Transverse colon (tissue), 4 donors: ENCODE measurements at regions not wholly inside any gene's neighbourhood (a gene's known extent, or its start where the extent isn't known, plus 50 kb on each side); places are given as distances from the start of the nearest gene placed in this dataset.

Experiments used
- POLR2A ChIP-seq: fragments of 450-650 bp; IDR thresholded peaks from one replicate; pipeline ENCODE4 v1.6.1; 2016; ENCODE audit warnings: antibody characterized with exemption, mild to moderate bottlenecking, moderate library complexity
- POLR2AphosphoS5 ChIP-seq, 3 donors: sonication (generic); formaldehyde crosslinking; IDR thresholded peaks; one replicate each; pipeline ENCODE4 v1.6.1; 2016; ENCODE audit warnings: antibody characterized with exemption in 3 of 3
- TF ChIP-seq, protein P1 (sequence below), 5 experiments: fragments of 200-600 bp in 3 of 5; fragments of 450-650 bp in 2 of 5; sonication (generic) in 3 of 5; IDR thresholded peaks; 1 replicate in 2 of 5; 2 replicates in 3 of 5; pipeline ENCODE4 v1.5.1; 2016 to 2017; ENCODE audit warnings: antibody characterized with exemption in 5 of 5, inconsistent platforms in 3 of 5, mild to moderate bottlenecking in 2 of 5, moderate library complexity in 1 of 5

DNA sequence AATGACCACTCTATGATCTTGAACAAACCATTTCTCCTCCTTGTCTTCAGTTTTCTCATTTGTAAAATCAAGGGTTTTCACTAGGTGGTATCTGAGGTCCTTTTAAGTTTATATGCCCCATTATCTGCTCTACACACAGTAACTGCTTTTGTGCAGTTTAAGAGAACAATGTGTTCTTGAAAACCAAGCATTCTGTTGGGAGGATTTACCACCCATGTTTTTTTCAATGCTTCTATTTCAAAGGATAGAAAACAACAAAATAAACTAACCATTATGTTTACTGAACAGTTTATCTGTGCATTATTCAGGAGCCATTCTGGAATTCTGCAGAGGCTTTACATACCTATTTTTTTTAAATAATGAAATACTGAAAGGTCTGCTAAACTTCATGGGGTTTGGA, 67.6 kb upstream of the C3orf49 start:
- TF ChIP-seq, protein P1, sequence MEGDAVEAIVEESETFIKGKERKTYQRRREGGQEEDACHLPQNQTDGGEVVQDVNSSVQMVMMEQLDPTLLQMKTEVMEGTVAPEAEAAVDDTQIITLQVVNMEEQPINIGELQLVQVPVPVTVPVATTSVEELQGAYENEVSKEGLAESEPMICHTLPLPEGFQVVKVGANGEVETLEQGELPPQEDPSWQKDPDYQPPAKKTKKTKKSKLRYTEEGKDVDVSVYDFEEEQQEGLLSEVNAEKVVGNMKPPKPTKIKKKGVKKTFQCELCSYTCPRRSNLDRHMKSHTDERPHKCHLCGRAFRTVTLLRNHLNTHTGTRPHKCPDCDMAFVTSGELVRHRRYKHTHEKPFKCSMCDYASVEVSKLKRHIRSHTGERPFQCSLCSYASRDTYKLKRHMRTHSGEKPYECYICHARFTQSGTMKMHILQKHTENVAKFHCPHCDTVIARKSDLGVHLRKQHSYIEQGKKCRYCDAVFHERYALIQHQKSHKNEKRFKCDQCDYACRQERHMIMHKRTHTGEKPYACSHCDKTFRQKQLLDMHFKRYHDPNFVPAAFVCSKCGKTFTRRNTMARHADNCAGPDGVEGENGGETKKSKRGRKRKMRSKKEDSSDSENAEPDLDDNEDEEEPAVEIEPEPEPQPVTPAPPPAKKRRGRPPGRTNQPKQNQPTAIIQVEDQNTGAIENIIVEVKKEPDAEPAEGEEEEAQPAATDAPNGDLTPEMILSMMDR (IDR thresholded peaks at IDR 0.05) = no peak
- TF ChIP-seq POLR2AphosphoS5 (IDR thresholded peaks at IDR 0.05) (no peak), POLR2A (no peak)
